ENCODE measurements at regions not wholly inside any gene's neighbourhood (a gene's known extent, or its start where the extent isn't known, plus 50 kb on each side); places are given as distances from the start of the nearest gene placed in this dataset.

GRCh38 chr21:27580276-27580675 lies 613.4 kb upstream of the ADAMTS5 start:
- TF ChIP-seq, protein P1, sequence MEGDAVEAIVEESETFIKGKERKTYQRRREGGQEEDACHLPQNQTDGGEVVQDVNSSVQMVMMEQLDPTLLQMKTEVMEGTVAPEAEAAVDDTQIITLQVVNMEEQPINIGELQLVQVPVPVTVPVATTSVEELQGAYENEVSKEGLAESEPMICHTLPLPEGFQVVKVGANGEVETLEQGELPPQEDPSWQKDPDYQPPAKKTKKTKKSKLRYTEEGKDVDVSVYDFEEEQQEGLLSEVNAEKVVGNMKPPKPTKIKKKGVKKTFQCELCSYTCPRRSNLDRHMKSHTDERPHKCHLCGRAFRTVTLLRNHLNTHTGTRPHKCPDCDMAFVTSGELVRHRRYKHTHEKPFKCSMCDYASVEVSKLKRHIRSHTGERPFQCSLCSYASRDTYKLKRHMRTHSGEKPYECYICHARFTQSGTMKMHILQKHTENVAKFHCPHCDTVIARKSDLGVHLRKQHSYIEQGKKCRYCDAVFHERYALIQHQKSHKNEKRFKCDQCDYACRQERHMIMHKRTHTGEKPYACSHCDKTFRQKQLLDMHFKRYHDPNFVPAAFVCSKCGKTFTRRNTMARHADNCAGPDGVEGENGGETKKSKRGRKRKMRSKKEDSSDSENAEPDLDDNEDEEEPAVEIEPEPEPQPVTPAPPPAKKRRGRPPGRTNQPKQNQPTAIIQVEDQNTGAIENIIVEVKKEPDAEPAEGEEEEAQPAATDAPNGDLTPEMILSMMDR (IDR thresholded peaks at IDR 0.05), result no peak
- TF ChIP-seq POLR2A (IDR thresholded peaks at IDR 0.05), result no peak
